RPMI8226 (cell line): ENCODE measurements at regions not wholly inside any gene's neighbourhood (a gene's known extent, or its start where the extent isn't known, plus 50 kb on each side); places are given as distances from the start of the nearest gene placed in this dataset.

Experiments used
- DNase-seq: peaks from one replicate; pipeline ENCODE4 v3.0.0-alpha.2; 2015

GRCh38 chr5:73373814-73374510 lies 74.6 kb downstream of the FOXD1 start:
- DNase-seq, result no peak

GRCh38 chr5:73370640-73371583 lies 77.7 kb downstream of the FOXD1 start:
- DNase-seq, result no peak

- no peak for DNase-seq
These were observed 78.5 kb downstream of the FOXD1 start for GRCh38 chr5:73370095-73370494.

- no peak for DNase-seq
These were observed 79.3 kb downstream of the FOXD1 start for GRCh38 chr5:73369278-73369677.

GRCh38 chr5:73367650-73368049 lies 80.9 kb downstream of the FOXD1 start:
- no peak for DNase-seq

GRCh38 chr5:73365990-73366667 lies 82.4 kb downstream of the FOXD1 start:
- no peak for DNase-seq

- no peak for DNase-seq
These were observed 83.2 kb downstream of the FOXD1 start for GRCh38 chr5:73365301-73365853.

GRCh38 chr5:73363911-73364730 lies 84.5 kb downstream of the FOXD1 start:
- DNase-seq, result no peak

GRCh38 chr5:73359395-73359794 lies 89.2 kb downstream of the FOXD1 start:
- DNase-seq, result no peak

- DNase-seq, result no peak
These were observed 90.2 kb downstream of the FOXD1 start for GRCh38 chr5:73358366-73358765.

GRCh38 chr5:73357576-73357975 lies 91.0 kb downstream of the FOXD1 start:
- no peak for DNase-seq

GRCh38 chr5:73355108-73355507 lies 93.5 kb downstream of the FOXD1 start:
- DNase-seq, result no peak

GRCh38 chr5:73354406-73354805 lies 94.2 kb downstream of the FOXD1 start:
- DNase-seq, result no peak

GRCh38 chr5:73352649-73353230 lies 95.8 kb downstream of the FOXD1 start:
- no peak for DNase-seq

GRCh38 chr5:73352243-73352642 lies 96.3 kb downstream of the FOXD1 start:
- DNase-seq, result no peak

GRCh38 chr5:73351593-73351992 lies 97.0 kb downstream of the FOXD1 start:
- no peak for DNase-seq

GRCh38 chr5:73346878-73347408 lies 101.6 kb downstream of the FOXD1 start:
- DNase-seq, result no peak

- no peak for DNase-seq
These were observed 103.7 kb downstream of the FOXD1 start for GRCh38 chr5:73344835-73345234.

- no peak for DNase-seq
These were observed 108.9 kb downstream of the FOXD1 start for GRCh38 chr5:73339711-73340110.

- no peak for DNase-seq
These were observed 109.5 kb downstream of the FOXD1 start for GRCh38 chr5:73339051-73339575.
